ENCODE measurements at regions not wholly inside any gene's neighbourhood (a gene's known extent, or its start where the extent isn't known, plus 50 kb on each side); places are given as distances from the start of the nearest gene placed in this dataset.

DNA sequence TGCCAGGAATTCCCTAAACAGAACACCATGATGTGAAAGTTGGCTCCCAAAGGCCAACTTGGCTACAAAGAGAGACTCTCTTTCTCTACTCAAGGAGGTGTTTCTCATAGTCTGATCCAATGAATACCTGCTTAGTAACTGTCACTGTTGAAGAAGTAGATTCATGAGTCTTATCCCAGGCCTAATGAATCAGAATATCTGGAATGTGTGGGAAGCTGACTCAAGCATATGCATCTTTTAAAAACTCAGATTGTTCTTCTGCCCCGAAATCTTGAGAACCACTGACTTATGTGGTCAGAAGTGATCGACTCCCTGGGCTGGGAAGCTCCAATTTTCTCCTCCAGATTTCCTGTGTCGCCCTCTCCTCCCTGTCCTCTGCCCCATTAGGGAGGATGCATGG, 345.6 kb downstream of the PLK2 start:
- Histone ChIP-seq H3K36me3 (ENCODE audit: control insufficient read depth, insufficient read depth, low read length) (no peaks in the 10 kb centered on the region), H3K9me3 (ENCODE audit: control insufficient read depth in 2 of 2, low read length in 2 of 2) (no peaks in the 10 kb centered on the region), H3K4me3 (ENCODE audit: low read depth, low read length) (no peak overlapping the region), H3K27ac (ENCODE audit: insufficient read depth, low read length, poor library complexity, severe bottlenecking) (no peak overlapping the region), H3K4me1 (ENCODE audit: control insufficient read depth, insufficient read depth, low read length, poor library complexity, severe bottlenecking) (no peaks in the 10 kb centered on the region), H3K27me3 (ENCODE audit: control insufficient read depth, insufficient read depth, low read length) (no peaks in the 10 kb centered on the region)
- ATAC-seq (ENCODE audit: low read depth in 2 of 2) (no peak), DNase-seq (no peak)
- H3K4me1 Mint-ChIP-seq, result no peaks in the 10 kb centered on the region
- H3K27ac Mint-ChIP-seq, result no peak overlapping the region
- no peaks in the 10 kb centered on the region for H3K27me3 Mint-ChIP-seq
- no peak overlapping the region for H3K4me3 Mint-ChIP-seq
- H3K9me3 Mint-ChIP-seq, result peaks cover 0 to 4% (median 0%) of the 10 kb centered on the region in 7 donors
- no peaks in the 10 kb centered on the region for H3K36me3 Mint-ChIP-seq

DNA sequence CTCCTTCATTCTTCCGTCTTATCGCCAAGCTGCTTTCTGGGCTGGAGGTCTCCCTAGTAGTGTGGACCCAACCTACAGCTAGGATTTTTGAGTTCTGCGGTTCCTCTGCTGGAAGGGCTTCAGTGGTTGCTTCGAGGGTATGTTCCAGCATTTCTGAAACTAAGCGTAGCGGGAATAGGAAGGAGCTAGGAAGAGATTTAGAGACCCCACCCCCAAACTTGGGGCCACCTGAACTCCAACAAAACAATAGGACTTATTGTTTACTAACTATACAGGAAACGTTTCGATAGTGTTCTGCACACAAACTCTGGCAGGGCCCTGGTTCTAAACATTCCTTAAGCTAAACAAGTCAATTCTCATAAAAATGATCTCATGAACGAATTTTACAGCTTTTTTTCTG, 346.7 kb downstream of the PLK2 start:
- no peak overlapping the region for H3K4me3 Mint-ChIP-seq
- no peak for ATAC-seq (ENCODE audit: low read depth in 2 of 2)

DNA sequence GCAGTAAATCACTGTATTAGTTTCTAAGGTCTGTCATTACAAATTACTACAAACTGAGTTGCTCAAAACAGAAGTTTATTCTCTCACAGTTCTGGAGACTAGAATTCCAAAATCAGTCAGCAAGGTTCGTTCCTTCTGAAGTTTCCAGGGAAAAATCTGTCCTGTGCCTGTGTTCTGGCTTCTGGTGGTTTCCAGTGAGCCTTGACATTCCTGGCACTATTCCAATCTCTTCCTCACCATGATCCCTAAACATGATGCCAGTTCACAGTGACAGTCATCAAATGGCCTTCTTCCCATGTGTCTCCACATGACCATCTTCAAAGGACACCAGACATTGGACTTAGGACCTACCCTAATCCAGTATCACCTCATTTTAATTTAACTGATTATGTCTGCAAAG, 351.4 kb downstream of the PLK2 start:
- DNase-seq, result no peak
- ATAC-seq (ENCODE audit: low read depth in 2 of 2), result no peak
- no peaks in the 10 kb centered on the region for H3K27me3 ChIP-seq (ENCODE audit: control insufficient read depth, insufficient read depth, low read length)
- no peaks in the 10 kb centered on the region for H3K4me1 ChIP-seq (ENCODE audit: control insufficient read depth, insufficient read depth, low read length, poor library complexity, severe bottlenecking)
- Mint-ChIP-seq H3K36me3 (no peaks in the 10 kb centered on the region), H3K27ac (no peak overlapping the region), H3K27me3 (peaks cover 4% of the 10 kb centered on the region), H3K4me3 (no peak overlapping the region), H3K4me1 (no peaks in the 10 kb centered on the region), H3K9me3 (peaks cover 0 to 10% (median 0%) of the 10 kb centered on the region in 7 donors)
- H3K4me3 ChIP-seq (ENCODE audit: low read depth, low read length), result no peak overlapping the region
- H3K27ac ChIP-seq (ENCODE audit: insufficient read depth, low read length, poor library complexity, severe bottlenecking), result no peak overlapping the region
- no peaks in the 10 kb centered on the region for H3K36me3 ChIP-seq (ENCODE audit: control insufficient read depth, insufficient read depth, low read length)
- H3K9me3 ChIP-seq (ENCODE audit: control insufficient read depth in 2 of 2, low read length in 2 of 2), result no peaks in the 10 kb centered on the region

More for the DNA sequence above, 346.7 kb downstream of the PLK2 start:
- H3K27me3 ChIP-seq (ENCODE audit: control insufficient read depth, insufficient read depth, low read length), result no peaks in the 10 kb centered on the region
- no peaks in the 10 kb centered on the region for H3K9me3 ChIP-seq (ENCODE audit: control insufficient read depth in 2 of 2, low read length in 2 of 2)
- no peaks in the 10 kb centered on the region for H3K36me3 ChIP-seq (ENCODE audit: control insufficient read depth, insufficient read depth, low read length)
- Mint-ChIP-seq H3K27ac (no peak overlapping the region), H3K27me3 (no peaks in the 10 kb centered on the region), H3K9me3 (peaks cover 0 to 4% (median 0%) of the 10 kb centered on the region in 7 donors), H3K36me3 (no peaks in the 10 kb centered on the region), H3K4me1 (no peaks in the 10 kb centered on the region)
- H3K27ac ChIP-seq (ENCODE audit: insufficient read depth, low read length, poor library complexity, severe bottlenecking), result no peak overlapping the region
- no peak overlapping the region for H3K4me3 ChIP-seq (ENCODE audit: low read depth, low read length)
- H3K4me1 ChIP-seq (ENCODE audit: control insufficient read depth, insufficient read depth, low read length, poor library complexity, severe bottlenecking), result no peaks in the 10 kb centered on the region
- DNase-seq, result no peak

DNA sequence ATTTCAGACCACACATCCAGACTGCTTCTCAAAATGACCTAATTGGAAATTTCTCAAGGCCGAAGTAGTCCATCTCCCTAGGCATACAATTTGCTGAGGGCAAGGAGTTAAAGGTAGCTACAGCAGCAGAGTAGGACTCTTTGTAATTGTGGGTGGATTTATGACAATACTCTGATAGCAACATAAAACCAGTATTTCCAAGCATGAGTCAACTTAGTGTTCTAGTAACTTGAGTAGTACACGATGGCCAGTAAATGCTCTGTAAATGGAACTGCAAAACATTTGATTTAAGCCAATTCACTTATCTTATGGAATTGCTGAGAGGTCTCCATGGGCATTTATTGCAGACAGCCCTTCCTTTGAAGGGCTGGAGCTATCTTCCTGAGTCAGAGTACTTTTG, 352.2 kb downstream of the PLK2 start:
- Histone ChIP-seq H3K4me3 (ENCODE audit: low read depth, low read length) (no peak overlapping the region), H3K27ac (ENCODE audit: insufficient read depth, low read length, poor library complexity, severe bottlenecking) (no peak overlapping the region), H3K9me3 (ENCODE audit: control insufficient read depth in 2 of 2, low read length in 2 of 2) (no peaks in the 10 kb centered on the region), H3K27me3 (ENCODE audit: control insufficient read depth, insufficient read depth, low read length) (no peaks in the 10 kb centered on the region), H3K36me3 (ENCODE audit: control insufficient read depth, insufficient read depth, low read length) (no peaks in the 10 kb centered on the region), H3K4me1 (ENCODE audit: control insufficient read depth, insufficient read depth, low read length, poor library complexity, severe bottlenecking) (no peaks in the 10 kb centered on the region)
- Mint-ChIP-seq H3K4me3 (no peak overlapping the region), H3K27me3 (peaks cover 4% of the 10 kb centered on the region), H3K27ac (no peak overlapping the region), H3K36me3 (no peaks in the 10 kb centered on the region), H3K4me1 (no peaks in the 10 kb centered on the region), H3K9me3 (peaks cover 0 to 11% (median 1%) of the 10 kb centered on the region in 7 donors)
- ATAC-seq (ENCODE audit: low read depth in 2 of 2) (no peak), DNase-seq (no peak)

DNA sequence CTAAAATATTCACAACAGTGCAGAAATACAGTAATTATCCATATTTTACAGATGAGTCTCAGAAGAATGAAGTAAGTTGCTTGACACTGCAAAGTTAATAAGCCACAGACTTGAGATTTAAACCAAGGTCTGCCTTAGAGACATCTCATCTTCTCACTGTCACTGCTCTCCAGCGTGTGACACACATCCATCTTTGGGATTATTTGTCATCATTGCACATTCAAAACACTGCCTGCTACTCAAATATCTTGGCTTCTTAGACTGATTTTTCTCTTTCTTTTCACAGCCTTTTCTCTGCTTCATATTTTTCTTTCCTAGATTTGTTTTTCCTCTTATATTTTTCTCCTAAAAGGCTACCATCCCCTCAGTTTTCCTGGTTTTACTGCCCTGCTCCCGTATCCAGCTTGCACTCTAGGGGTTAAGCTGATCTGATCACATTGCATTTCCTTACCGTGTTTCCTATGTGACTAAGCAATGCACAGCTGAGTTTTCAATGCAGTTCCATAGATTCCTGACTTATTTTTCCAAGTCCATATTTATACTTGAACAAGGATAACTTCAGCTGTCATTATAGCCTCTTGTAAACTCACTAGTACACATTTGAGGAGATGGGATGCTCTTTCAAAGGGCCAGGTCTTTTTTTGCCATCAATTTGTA, 353.0 kb downstream of the PLK2 start:
- H3K27ac Mint-ChIP-seq, result no peak overlapping the region
- no peaks in the 10 kb centered on the region for H3K4me1 ChIP-seq (ENCODE audit: control insufficient read depth, insufficient read depth, low read length, poor library complexity, severe bottlenecking)
- no peaks in the 10 kb centered on the region for H3K27me3 ChIP-seq (ENCODE audit: control insufficient read depth, insufficient read depth, low read length)
- no peak overlapping the region for H3K4me3 ChIP-seq (ENCODE audit: low read depth, low read length)
- no peaks in the 10 kb centered on the region for H3K9me3 ChIP-seq (ENCODE audit: control insufficient read depth in 2 of 2, low read length in 2 of 2)
- no peak overlapping the region for H3K4me3 Mint-ChIP-seq
- peaks cover 0 to 13% (median 1%) of the 10 kb centered on the region in 7 donors for H3K9me3 Mint-ChIP-seq
- H3K4me1 Mint-ChIP-seq, result no peaks in the 10 kb centered on the region
- H3K27me3 Mint-ChIP-seq, result peaks cover 4% of the 10 kb centered on the region
- no peaks in the 10 kb centered on the region for H3K36me3 ChIP-seq (ENCODE audit: control insufficient read depth, insufficient read depth, low read length)
- H3K36me3 Mint-ChIP-seq, result no peaks in the 10 kb centered on the region
- H3K27ac ChIP-seq (ENCODE audit: insufficient read depth, low read length, poor library complexity, severe bottlenecking), result no peak overlapping the region
- ATAC-seq (ENCODE audit: low read depth in 2 of 2) (no peak), DNase-seq (no peak)

DNA sequence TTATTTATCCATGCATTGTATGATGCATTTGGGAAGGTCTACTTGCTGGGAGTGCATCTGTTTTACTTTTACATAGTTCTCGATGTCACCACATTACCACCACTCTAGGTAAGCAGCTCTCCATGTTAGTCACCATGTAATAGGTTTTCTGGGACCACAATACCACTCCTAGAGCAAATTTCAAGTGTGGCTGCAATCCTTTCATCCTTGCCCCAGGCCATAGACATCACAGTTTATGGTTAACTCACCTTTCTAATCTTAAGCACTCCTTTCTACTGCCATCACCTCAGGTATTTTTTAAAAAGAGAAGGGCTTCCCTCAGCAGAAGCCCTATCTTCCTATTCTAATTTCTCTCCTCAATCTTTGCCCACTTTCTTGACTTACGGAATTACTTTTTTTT, 354.1 kb downstream of the PLK2 start:
- Histone ChIP-seq H3K36me3 (ENCODE audit: control insufficient read depth, insufficient read depth, low read length) (no peaks in the 10 kb centered on the region), H3K4me3 (ENCODE audit: low read depth, low read length) (no peak overlapping the region), H3K27ac (ENCODE audit: insufficient read depth, low read length, poor library complexity, severe bottlenecking) (no peak overlapping the region), H3K27me3 (ENCODE audit: control insufficient read depth, insufficient read depth, low read length) (no peaks in the 10 kb centered on the region), H3K9me3 (ENCODE audit: control insufficient read depth in 2 of 2, low read length in 2 of 2) (no peaks in the 10 kb centered on the region), H3K4me1 (ENCODE audit: control insufficient read depth, insufficient read depth, low read length, poor library complexity, severe bottlenecking) (no peaks in the 10 kb centered on the region)
- peaks cover 0 to 13% (median 1%) of the 10 kb centered on the region in 7 donors for H3K9me3 Mint-ChIP-seq
- H3K27me3 Mint-ChIP-seq, result peaks cover 4% of the 10 kb centered on the region
- no peaks in the 10 kb centered on the region for H3K36me3 Mint-ChIP-seq
- no peak for DNase-seq
- H3K4me3 Mint-ChIP-seq, result no peak overlapping the region
- H3K4me1 Mint-ChIP-seq, result no peaks in the 10 kb centered on the region
- no peak overlapping the region for H3K27ac Mint-ChIP-seq
- no peak for ATAC-seq (ENCODE audit: low read depth in 2 of 2)

DNA sequence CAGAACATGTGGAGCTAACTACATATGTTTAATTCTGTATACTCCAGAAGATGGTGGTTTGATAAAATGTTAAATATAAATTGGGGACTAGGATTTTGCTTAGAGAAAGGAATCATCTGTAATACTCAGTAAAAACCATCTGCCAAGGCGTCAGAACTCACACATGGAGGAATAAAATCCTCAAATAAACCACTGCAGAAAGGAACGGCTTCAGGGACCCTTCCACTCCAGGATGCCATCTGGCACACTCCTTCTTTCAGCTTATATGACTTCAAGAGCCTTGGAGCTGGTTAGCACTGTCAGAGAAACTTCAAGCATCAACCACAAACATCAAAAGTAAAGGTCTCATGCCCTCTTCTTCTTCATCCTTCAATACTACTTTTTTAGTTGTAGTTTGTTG, 360.6 kb downstream of the PLK2 start:
- Mint-ChIP-seq H3K9me3 (peaks cover 0 to 10% (median 4%) of the 10 kb centered on the region in 7 donors), H3K27ac (no peak overlapping the region), H3K4me1 (no peaks in the 10 kb centered on the region), H3K4me3 (no peak overlapping the region), H3K27me3 (no peaks in the 10 kb centered on the region), H3K36me3 (no peaks in the 10 kb centered on the region)
- no peaks in the 10 kb centered on the region for H3K4me1 ChIP-seq (ENCODE audit: control insufficient read depth, insufficient read depth, low read length, poor library complexity, severe bottlenecking)
- ATAC-seq (ENCODE audit: low read depth in 2 of 2), result no peak
- DNase-seq, result no peak
- H3K27me3 ChIP-seq (ENCODE audit: control insufficient read depth, insufficient read depth, low read length), result no peaks in the 10 kb centered on the region
- H3K9me3 ChIP-seq (ENCODE audit: control insufficient read depth in 2 of 2, low read length in 2 of 2), result no peaks in the 10 kb centered on the region
- no peaks in the 10 kb centered on the region for H3K36me3 ChIP-seq (ENCODE audit: control insufficient read depth, insufficient read depth, low read length)
- H3K27ac ChIP-seq (ENCODE audit: insufficient read depth, low read length, poor library complexity, severe bottlenecking), result no peak overlapping the region
- no peak overlapping the region for H3K4me3 ChIP-seq (ENCODE audit: low read depth, low read length)

DNA sequence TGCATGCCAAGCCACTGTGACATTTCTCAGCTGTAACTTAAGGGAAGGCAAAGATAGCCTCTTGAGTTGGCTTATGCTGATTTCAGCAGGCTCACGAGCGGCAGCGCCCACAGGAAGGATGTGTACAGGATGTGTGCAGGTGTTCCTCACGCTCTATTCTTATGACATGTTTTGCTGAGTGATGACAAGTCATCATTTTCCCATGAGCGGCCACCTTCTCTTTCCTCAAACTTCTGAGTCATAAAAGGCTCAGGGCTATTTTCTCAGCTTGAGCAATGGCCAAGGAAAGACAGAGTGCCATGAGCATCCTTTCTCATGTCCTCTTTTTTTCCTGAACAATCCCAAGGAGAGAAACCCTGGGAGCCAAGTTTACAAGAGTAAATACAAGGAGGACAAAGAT, 365.9 kb downstream of the PLK2 start:
- Histone ChIP-seq H3K27ac (ENCODE audit: insufficient read depth, low read length, poor library complexity, severe bottlenecking) (no peak overlapping the region), H3K4me3 (ENCODE audit: low read depth, low read length) (no peak overlapping the region), H3K36me3 (ENCODE audit: control insufficient read depth, insufficient read depth, low read length) (no peaks in the 10 kb centered on the region), H3K27me3 (ENCODE audit: control insufficient read depth, insufficient read depth, low read length) (no peaks in the 10 kb centered on the region), H3K4me1 (ENCODE audit: control insufficient read depth, insufficient read depth, low read length, poor library complexity, severe bottlenecking) (no peaks in the 10 kb centered on the region), H3K9me3 (ENCODE audit: control insufficient read depth in 2 of 2, low read length in 2 of 2) (no peaks in the 10 kb centered on the region)
- H3K4me3 Mint-ChIP-seq, result no peak overlapping the region
- no peaks in the 10 kb centered on the region for H3K36me3 Mint-ChIP-seq
- ATAC-seq (ENCODE audit: low read depth in 2 of 2), result no peak
- H3K27ac Mint-ChIP-seq, result no peak overlapping the region
- peak in 1 of 3 donors; percentile 26 for DNase-seq
- no peaks in the 10 kb centered on the region for H3K4me1 Mint-ChIP-seq
- H3K9me3 Mint-ChIP-seq, result peaks cover 0 to 6% (median 2%) of the 10 kb centered on the region in 7 donors
- no peaks in the 10 kb centered on the region for H3K27me3 Mint-ChIP-seq

Measured in CD4-positive, CD25-positive, alpha-beta regulatory T cell (primary cell).